Endothelial cell of umbilical vein (primary cell): ENCODE measurements at regions not wholly inside any gene's neighbourhood (a gene's known extent, or its start where the extent isn't known, plus 50 kb on each side); places are given as distances from the start of the nearest gene placed in this dataset.

ENCODE experiments used
- BruUV-seq: library from RNA; stranded (reverse); fragments of 400-500 nt; replicated peaks from 2 replicates; lab custom pipeline; 2021; lab: Mats Ljungman, UMichigan
- CTCF ChIA-PET: fragments of 300-600, 350-600 bp; sonication (Branson Sonifier 250); formaldehyde crosslinking; loops from one replicate; lab custom pipeline; 2021; ENCODE audit warnings: antibody characterized with exemption, inconsistent platforms; lab: Charles Lee
- POLR2A ChIA-PET: fragments of 300-600, 350-600 bp; sonication (Branson Sonifier 250); formaldehyde crosslinking; loops from one replicate; lab custom pipeline; 2021; ENCODE audit warnings: antibody characterized with exemption, inconsistent platforms; lab: Charles Lee
- DNase-seq: peaks from one replicate; pipeline ENCODE4 v3.0.0-alpha.2; 2011; ENCODE audit warnings: low read depth, low spot score
- FAIRE-seq: peaks from 2 replicates; lab custom pipeline; 2011; peaks lifted over from hg19 to GRCh38; lab: Jason Lieb, UNC
- H2AFZ ChIP-seq: 2 replicates; pipeline ENCODE4 v1.6.0; 2012; ENCODE audit warnings: low read depth, low read length, control low read depth, inconsistent platforms
- H3K27ac ChIP-seq: 2 replicates; pipeline ENCODE4 v1.5.1; 2011; ENCODE audit warnings: low read depth, mild to moderate bottlenecking, control low read depth, low read length, moderate library complexity; ENCODE audit not compliant: insufficient read depth
- H3K27me3 ChIP-seq, 2 experiments: 2 replicates each; pipeline versions ENCODE4 v1.6.0 to v1.6.1; 2011; ENCODE audit warnings: low read length in 2 of 2, mixed read lengths in 1 of 2; ENCODE audit not compliant: control insufficient read depth in 2 of 2, insufficient read depth in 2 of 2
- H3K36me3 ChIP-seq, 2 experiments: 2 replicates in 1 of 2; 3 replicates in 1 of 2; pipeline ENCODE4 v1.5.1; 2011; ENCODE audit warnings: low read length in 2 of 2, mild to moderate bottlenecking in 1 of 2, moderate library complexity in 1 of 2; ENCODE audit not compliant: control insufficient read depth in 2 of 2, insufficient read depth in 2 of 2; ENCODE audit errors: extremely low read depth in 1 of 2
- H3K4me1 ChIP-seq: 3 replicates; pipeline ENCODE4 v1.5.1; 2011; ENCODE audit warnings: mild to moderate bottlenecking, low read length; ENCODE audit not compliant: control insufficient read depth, insufficient read depth; ENCODE audit errors: extremely low read depth
- H3K4me2 ChIP-seq: 2 replicates; pipeline ENCODE4 v1.6.1; 2011; ENCODE audit warnings: low read length, control low read depth, mixed read lengths; ENCODE audit not compliant: insufficient read depth
- H3K4me3 ChIP-seq, 3 experiments: fragments of 200-600 bp in 1 of 3; sonication (generic), shearing (Covaris generic) in 1 of 3; replicated peaks in 1 of 3; 2 replicates each; pipeline ENCODE4 v1.5.1; 2011 to 2016; ENCODE audit warnings: control low read depth in 3 of 3, low read length in 3 of 3, mild to moderate bottlenecking in 2 of 3, inconsistent platforms in 1 of 3, low read depth in 1 of 3, moderate library complexity in 1 of 3; ENCODE audit not compliant: insufficient read depth in 1 of 3
- H3K79me2 ChIP-seq: 2 replicates; pipeline ENCODE4 v1.6.0; 2012; ENCODE audit warnings: low read length, inconsistent platforms; ENCODE audit not compliant: control insufficient read depth, insufficient read depth
- H3K9ac ChIP-seq: replicated peaks from 2 replicates; pipeline ENCODE3; 2011; ENCODE audit warnings: low read length, control low read depth; ENCODE audit not compliant: insufficient read depth; ENCODE audit errors: extremely low read depth
- H3K9me1 ChIP-seq: replicated peaks from 3 replicates; pipeline ENCODE4 v1.6.0; 2011; ENCODE audit warnings: mild to moderate bottlenecking, low read length; ENCODE audit not compliant: control insufficient read depth, insufficient read depth; ENCODE audit errors: extremely low read depth
- H3K9me3 ChIP-seq: replicated peaks from 2 replicates; pipeline ENCODE4 v1.5.1; 2012; ENCODE audit warnings: low read length, inconsistent platforms; ENCODE audit not compliant: control insufficient read depth, insufficient read depth
- H4K20me1 ChIP-seq: replicated peaks from 2 replicates; pipeline ENCODE3; 2011; ENCODE audit warnings: mild to moderate bottlenecking, low read length; ENCODE audit not compliant: control insufficient read depth, insufficient read depth; ENCODE audit errors: extremely low read depth
- CTCF ChIP-seq, 2 donors: IDR thresholded peaks; 1 replicate in 1 of 2; 2 replicates in 1 of 2; pipeline ENCODE4 v1.5.1; 2011; ENCODE audit warnings: low read length in 2 of 2, mild to moderate bottlenecking in 2 of 2, moderate library complexity in 2 of 2, control low read depth in 1 of 2, inconsistent platforms in 1 of 2, low read depth in 1 of 2; ENCODE audit not compliant: insufficient read depth in 1 of 2; ENCODE audit errors: extremely low read depth in 1 of 2
- EZH2 ChIP-seq: IDR thresholded peaks from 2 replicates; pipeline ENCODE4 v1.6.1; 2012; ENCODE audit warnings: borderline replicate concordance, low read depth, mild to moderate bottlenecking, moderate library complexity, low read length, inconsistent platforms; ENCODE audit not compliant: severe bottlenecking
- FOS ChIP-seq: IDR thresholded peaks from 2 replicates; pipeline ENCODE4 v1.6.1; 2011; ENCODE audit warnings: mild to moderate bottlenecking, low read length, moderate library complexity, borderline replicate concordance; ENCODE audit not compliant: insufficient read depth
- GATA2 ChIP-seq: IDR thresholded peaks from 2 replicates; pipeline ENCODE4 v1.7.0; 2011; ENCODE audit warnings: low read depth, mild to moderate bottlenecking, moderate library complexity, mixed read lengths, low read length; ENCODE audit not compliant: insufficient read length, insufficient read depth
- JUN ChIP-seq: IDR thresholded peaks from 2 replicates; pipeline ENCODE4 v1.6.1; 2011; ENCODE audit warnings: borderline replicate concordance, low read depth; ENCODE audit not compliant: insufficient read length, insufficient read depth
- MAX ChIP-seq: IDR thresholded peaks from 2 replicates; pipeline ENCODE4 v1.6.1; 2011; ENCODE audit not compliant: insufficient read depth, insufficient read length
- MYC ChIP-seq: IDR thresholded peaks from one replicate; pipeline ENCODE4 v1.6.1; 2011; ENCODE audit warnings: mild to moderate bottlenecking, low read depth, low read length
- POLR2A ChIP-seq: IDR thresholded peaks from 2 replicates; pipeline ENCODE4 v1.6.1; 2012; ENCODE audit warnings: low read depth, mild to moderate bottlenecking, control low read depth, low read length
- POLR2AphosphoS5 ChIP-seq: IDR thresholded peaks from 2 replicates; pipeline ENCODE4 v1.6.1; 2012; ENCODE audit warnings: low read depth, mild to moderate bottlenecking, control low read depth, low read length, moderate library complexity; ENCODE audit not compliant: insufficient read depth
- dilution Hi-C: fragments of 300-500 bp; cut with MboI; formaldehyde crosslinking; loops from one replicate; pipeline ENCODE4 v1.15.0; 2019; ENCODE audit warnings: low sequenced_read_pairs; ENCODE audit not compliant: extremely low pct_ligation_motif_present
- intact Hi-C: fragments of 100-400 bp; cut with micrococcal nuclease; formaldehyde crosslinking; loops from one replicate; pipeline ENCODE4 v1.10.0; 2022

DNA sequence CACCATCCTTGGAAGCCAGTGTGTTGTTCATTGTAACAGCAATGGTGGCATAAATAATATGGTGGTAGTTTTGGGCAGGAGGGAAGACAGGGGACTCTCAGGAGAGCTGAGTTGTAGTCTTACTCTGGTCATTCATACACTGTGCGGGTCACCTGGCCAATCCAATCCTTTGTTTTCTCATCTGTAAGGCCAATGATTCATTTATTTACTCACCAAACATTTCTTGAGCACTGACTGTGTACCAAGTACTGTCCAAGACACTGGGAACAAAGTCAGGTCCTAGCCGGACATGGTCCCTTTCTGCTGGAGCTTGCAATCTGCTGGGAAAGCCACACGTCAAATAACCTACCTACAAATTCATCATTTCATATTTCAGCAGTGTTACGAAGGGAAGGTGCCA lies 302.7 kb downstream of the CYP26B1 start:
- no peaks in the 10 kb centered on the region for H3K79me2 ChIP-seq
- no peak overlapping the region for H3K4me2 ChIP-seq
- CTCF ChIA-PET: no interaction called here
- BruUV-seq: no TSS peak
- H3K9ac ChIP-seq: no peak overlapping the region
- no peaks in the 10 kb centered on the region for H3K9me3 ChIP-seq
- no peak overlapping the region for H2AFZ ChIP-seq
- H3K27me3 ChIP-seq: no peaks in the 10 kb centered on the region
- dilution Hi-C loops: no loop called here
- H3K9me1 ChIP-seq: no peaks in the 10 kb centered on the region
- H3K27ac ChIP-seq: no peak overlapping the region
- POLR2A ChIA-PET: no interaction called here
- H3K4me3 ChIP-seq: no peak overlapping the region
- DNase-seq (no peak), FAIRE-seq (no peak)
- no peak for TF ChIP-seq GATA2
- TF ChIP-seq POLR2AphosphoS5: no peak
- TF ChIP-seq JUN: no peak
- no peak for TF ChIP-seq POLR2A
- TF ChIP-seq CTCF (IDR thresholded peaks at IDR 0.05; ENCODE audit: extremely low read depth in 1 of 2, insufficient read depth in 1 of 2, low read depth in 1 of 2, low read length in 2 of 2): no peak
- no peak for TF ChIP-seq FOS
- no peak for TF ChIP-seq MAX
- no peak for TF ChIP-seq EZH2
- TF ChIP-seq MYC: no peak
- H3K36me3 ChIP-seq: no peaks in the 10 kb centered on the region
- H4K20me1 ChIP-seq: no peaks in the 10 kb centered on the region
- peaks cover 17% of the 10 kb centered on the region for H3K4me1 ChIP-seq
- intact Hi-C loops: no loop called here
